Common myeloid progenitor, CD34-positive (primary cell): ENCODE measurements at regions not wholly inside any gene's neighbourhood (a gene's known extent, or its start where the extent isn't known, plus 50 kb on each side); places are given as distances from the start of the nearest gene placed in this dataset.
A peak's percentile ranks its signal among the peaks of the same experiment; 100 is the strongest.

Experiments
- CTCF ChIA-PET: fragments of 350-600 bp; sonication (Branson Sonifier 250); formaldehyde crosslinking; loops from one replicate; lab custom pipeline; 2021; ENCODE audit warnings: antibody characterized with exemption; lab: Charles Lee
- POLR2A ChIA-PET: fragments of 350-600 bp; sonication (Branson Sonifier 250); formaldehyde crosslinking; loops from one replicate; lab custom pipeline; 2021; ENCODE audit warnings: antibody characterized with exemption; lab: Charles Lee
- DNase-seq, 3 donors: peaks; one replicate each; pipeline versions ENCODE4 v3.0.0 to v3.0.0-alpha.2; 2013
- H3K27ac ChIP-seq, 2 experiments: 1 replicate in 1 of 2; 2 replicates in 1 of 2; pipeline ENCODE4 v1.7.0; 2013; ENCODE audit warnings: inconsistent platforms in 2 of 2, low read length in 2 of 2, mild to moderate bottlenecking in 2 of 2, low read depth in 1 of 2, moderate library complexity in 1 of 2; ENCODE audit not compliant: severe bottlenecking in 2 of 2, insufficient read depth in 1 of 2, poor library complexity in 1 of 2
- H3K27me3 ChIP-seq, 5 experiments: replicated peaks in 2 of 5; 1 replicate in 3 of 5; 2 replicates in 2 of 5; pipeline versions ENCODE4 v1.6.1 to v1.7.0; 2013; ENCODE audit warnings: low read length in 4 of 5, mild to moderate bottlenecking in 2 of 5, moderate library complexity in 2 of 5, inconsistent platforms in 1 of 5; ENCODE audit not compliant: insufficient read depth in 5 of 5, control insufficient read depth in 4 of 5
- H3K36me3 ChIP-seq, 4 experiments: 1 replicate in 2 of 4; 2 replicates in 2 of 4; pipeline versions ENCODE4 v1.6.1 to v1.7.0; 2013; ENCODE audit warnings: low read length in 3 of 4, control low read depth in 1 of 4, mild to moderate bottlenecking in 1 of 4; ENCODE audit not compliant: control insufficient read depth in 4 of 4, insufficient read depth in 4 of 4
- H3K4me1 ChIP-seq, 4 experiments: 1 replicate in 3 of 4; 2 replicates in 1 of 4; pipeline versions ENCODE4 v1.6.1 to v1.7.1; 2013; ENCODE audit warnings: low read length in 3 of 4, mild to moderate bottlenecking in 3 of 4, control low read depth in 1 of 4, inconsistent platforms in 1 of 4, moderate library complexity in 1 of 4; ENCODE audit not compliant: control insufficient read depth in 4 of 4, insufficient read depth in 4 of 4; ENCODE audit errors: control extremely low read depth in 1 of 4
- H3K4me3 ChIP-seq, 7 experiments: 1 replicate in 4 of 7; 2 replicates in 3 of 7; pipeline versions ENCODE4 v1.5.1 to v1.7.0; 2013; ENCODE audit warnings: mild to moderate bottlenecking in 7 of 7, low read length in 6 of 7, moderate library complexity in 6 of 7, inconsistent platforms in 2 of 7, low read depth in 2 of 7, control low read depth in 1 of 7; ENCODE audit not compliant: insufficient read depth in 4 of 7, control insufficient read depth in 1 of 7; ENCODE audit errors: extremely low read depth in 1 of 7
- H3K9me3 ChIP-seq, 5 experiments: 1 replicate in 4 of 5; 2 replicates in 1 of 5; pipeline versions ENCODE4 v1.6.1 to v1.7.1; 2013; ENCODE audit warnings: low read length in 4 of 5, mild to moderate bottlenecking in 2 of 5, inconsistent platforms in 1 of 5, low read depth in 1 of 5, moderate library complexity in 1 of 5; ENCODE audit not compliant: control insufficient read depth in 4 of 5, insufficient read depth in 2 of 5; ENCODE audit errors: control extremely low read depth in 1 of 5
- WGBS: methylation state at CpG from one replicate; pipeline ENCODE4 v1.1.5; 2013; ENCODE audit not compliant: insufficient coverage; 5-methylcytosine and 5-hydroxymethylcytosine counted together

DNA sequence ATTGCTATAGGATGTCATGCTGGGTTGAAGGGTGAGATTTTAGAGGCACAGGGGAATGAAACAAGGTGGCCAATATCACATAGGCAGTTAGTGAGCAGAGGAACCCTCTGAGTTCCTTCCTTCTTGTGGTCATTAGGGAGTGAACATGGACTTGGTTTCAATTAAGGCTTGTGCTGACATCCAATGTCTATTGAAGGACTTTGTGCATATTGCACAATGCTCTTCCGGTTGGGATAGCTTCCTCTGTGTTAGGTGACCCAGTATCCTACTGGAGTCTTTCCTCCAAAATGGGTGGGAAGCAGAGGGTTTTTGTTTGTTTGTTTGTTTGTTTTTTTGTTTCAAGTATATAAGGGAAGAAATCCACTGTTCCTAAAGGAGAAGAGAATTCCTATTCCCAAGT is 98.5 kb downstream of the HDGFL1 start:
- no CpG with 5 or more reads among the region's 1 CpG for WGBS
- CTCF ChIA-PET: no interaction called here

DNA sequence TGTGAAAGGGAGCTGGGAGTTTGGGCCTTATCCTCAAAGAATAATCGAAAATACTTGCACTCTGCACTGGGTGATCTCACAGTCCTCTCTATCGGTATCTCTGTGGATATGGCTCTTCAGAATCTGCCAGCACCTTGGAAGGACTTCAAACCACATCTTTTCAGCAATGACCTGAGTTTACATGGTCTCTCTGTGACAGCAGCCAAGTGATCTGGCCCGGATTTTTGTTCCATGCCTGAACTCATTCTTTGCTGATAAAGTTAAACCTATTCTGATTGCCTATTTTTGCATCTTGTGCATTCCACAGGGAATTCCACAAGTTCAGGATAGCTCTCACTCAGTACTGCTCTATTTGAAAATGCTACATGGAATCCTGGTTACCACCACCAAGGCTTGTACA is 98.9 kb downstream of the HDGFL1 start:
- CTCF ChIA-PET: no interaction called here
- Histone ChIP-seq H3K27ac (no peak overlapping the region), H3K27me3 (no peaks in the 10 kb centered on the region), H3K4me3 (no peak overlapping the region), H3K4me1 (no peaks in the 10 kb centered on the region), H3K36me3 (no peaks in the 10 kb centered on the region), H3K9me3 (no peaks in the 10 kb centered on the region)
- POLR2A ChIA-PET: no interaction called here
- no peak for DNase-seq
- WGBS: 98% methylated on average over 3 of the region's 3 CpGs

More for the DNA sequence above, 98.5 kb downstream of the HDGFL1 start:
- Histone ChIP-seq H3K4me1 (no peaks in the 10 kb centered on the region), H3K27ac (no peak overlapping the region), H3K36me3 (no peaks in the 10 kb centered on the region), H3K9me3 (no peaks in the 10 kb centered on the region), H3K27me3 (no peaks in the 10 kb centered on the region), H3K4me3 (no peak overlapping the region)
- peak in 1 of 3 donors; percentile 1 for DNase-seq
- POLR2A ChIA-PET: no interaction called here

DNA sequence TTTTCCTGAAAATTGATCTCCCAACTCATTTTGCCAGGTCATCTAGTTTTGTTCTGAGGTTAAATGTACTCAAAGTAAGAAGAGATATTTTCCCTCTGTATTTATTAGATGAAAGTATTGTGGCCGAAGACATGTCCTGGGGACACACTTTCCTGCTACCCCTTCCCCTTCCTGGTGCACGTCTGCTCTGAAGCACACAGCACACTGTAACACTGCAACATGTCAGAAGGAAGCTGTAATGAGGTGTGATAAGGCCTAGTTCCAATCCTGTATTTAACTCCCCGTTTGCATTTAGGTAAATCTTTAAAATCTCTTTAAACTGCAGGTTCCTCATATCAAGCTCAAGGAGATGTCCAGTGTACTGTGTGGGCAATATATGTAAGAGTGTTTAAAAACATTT is 99.4 kb downstream of the HDGFL1 start:
- H3K36me3 ChIP-seq: no peaks in the 10 kb centered on the region
- no peak for DNase-seq
- no peak overlapping the region for H3K27ac ChIP-seq
- H3K4me3 ChIP-seq: no peak overlapping the region
- no peaks in the 10 kb centered on the region for H3K9me3 ChIP-seq
- WGBS: no CpG with 5 or more reads among the region's 3 CpGs
- no peaks in the 10 kb centered on the region for H3K27me3 ChIP-seq
- no peaks in the 10 kb centered on the region for H3K4me1 ChIP-seq
- ChIA-PET CTCF (no interaction called here), POLR2A (no interaction called here)

DNA sequence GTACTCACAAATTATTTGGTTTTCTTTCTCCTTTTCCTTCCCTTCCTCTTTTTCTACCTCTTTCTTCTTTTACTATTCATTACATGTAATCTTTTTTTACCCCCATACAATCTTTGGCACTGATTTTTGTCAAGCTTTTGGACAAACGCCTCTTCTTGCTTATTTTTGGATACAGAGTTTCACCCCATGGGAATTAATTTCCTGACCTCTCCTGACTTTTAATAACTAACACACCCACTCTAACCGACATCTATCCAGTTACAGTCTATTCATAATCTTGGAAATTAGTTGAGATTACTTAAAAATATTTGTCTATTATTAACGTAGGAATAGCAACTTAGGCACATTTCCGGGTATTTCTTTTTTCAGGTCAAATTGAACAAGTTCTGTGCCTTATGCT is 101.2 kb downstream of the HDGFL1 start:
- Histone ChIP-seq H3K4me1 (no peaks in the 10 kb centered on the region), H3K27me3 (no peaks in the 10 kb centered on the region), H3K36me3 (no peaks in the 10 kb centered on the region), H3K9me3 (no peaks in the 10 kb centered on the region), H3K4me3 (no peak overlapping the region), H3K27ac (no peak overlapping the region)
- ChIA-PET CTCF (no interaction called here), POLR2A (no interaction called here)
- 100% methylated on average over 1 of the region's 4 CpGs for WGBS
- no peak for DNase-seq

DNA sequence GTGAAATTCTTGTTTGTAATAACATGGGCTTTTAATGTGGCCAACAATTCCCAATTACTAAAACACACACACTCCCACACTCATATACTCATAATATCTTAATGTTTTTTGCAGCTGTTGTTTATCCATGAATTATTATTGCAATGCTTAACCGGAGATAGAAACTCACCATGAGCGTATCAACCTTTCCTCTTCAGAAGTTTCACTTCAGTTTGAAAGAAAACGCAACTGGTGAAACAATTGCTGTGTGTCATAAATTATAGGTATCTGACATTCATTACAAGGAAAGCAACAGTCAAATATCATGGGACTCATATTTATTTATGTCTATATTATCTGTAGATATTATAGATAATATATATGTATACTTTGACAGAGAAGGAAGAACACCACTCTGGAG is 104.1 kb downstream of the HDGFL1 start:
- DNase-seq: no peak
- H3K36me3 ChIP-seq: no peaks in the 10 kb centered on the region
- no CpG with 5 or more reads among the region's 3 CpGs for WGBS
- CTCF ChIA-PET: no interaction called here
- H3K27me3 ChIP-seq: no peaks in the 10 kb centered on the region
- POLR2A ChIA-PET: no interaction called here
- H3K4me1 ChIP-seq: no peaks in the 10 kb centered on the region
- no peaks in the 10 kb centered on the region for H3K9me3 ChIP-seq
- no peak overlapping the region for H3K4me3 ChIP-seq
- H3K27ac ChIP-seq: no peak overlapping the region

DNA sequence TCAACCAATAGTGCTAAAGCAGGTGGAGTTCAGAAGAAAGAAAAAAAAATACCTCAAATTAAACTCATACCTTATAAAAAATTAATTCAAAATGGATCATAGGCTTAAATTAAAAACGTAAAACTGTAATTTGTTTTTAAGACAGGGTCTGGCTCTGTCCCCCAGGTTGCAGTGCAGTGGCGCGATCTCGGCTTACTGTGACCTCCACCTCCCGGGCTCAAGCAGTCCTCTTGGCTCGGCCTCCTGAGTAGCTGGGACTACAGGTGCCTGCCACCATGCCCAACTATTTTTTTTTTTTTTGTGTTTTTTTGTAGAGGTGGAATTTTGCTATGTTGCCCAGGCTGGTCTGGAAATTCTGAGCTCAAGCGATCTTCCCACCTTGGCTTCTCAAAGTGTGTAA is 111.6 kb downstream of the HDGFL1 start:
- ChIA-PET POLR2A (no interaction called here), CTCF (no interaction called here)
- Histone ChIP-seq H3K4me3 (no peak overlapping the region), H3K27me3 (no peaks in the 10 kb centered on the region), H3K4me1 (no peaks in the 10 kb centered on the region), H3K36me3 (no peaks in the 10 kb centered on the region), H3K27ac (no peak overlapping the region), H3K9me3 (no peaks in the 10 kb centered on the region)
- DNase-seq: no peak
- 100% methylated on average over 6 of the region's 7 CpGs for WGBS

DNA sequence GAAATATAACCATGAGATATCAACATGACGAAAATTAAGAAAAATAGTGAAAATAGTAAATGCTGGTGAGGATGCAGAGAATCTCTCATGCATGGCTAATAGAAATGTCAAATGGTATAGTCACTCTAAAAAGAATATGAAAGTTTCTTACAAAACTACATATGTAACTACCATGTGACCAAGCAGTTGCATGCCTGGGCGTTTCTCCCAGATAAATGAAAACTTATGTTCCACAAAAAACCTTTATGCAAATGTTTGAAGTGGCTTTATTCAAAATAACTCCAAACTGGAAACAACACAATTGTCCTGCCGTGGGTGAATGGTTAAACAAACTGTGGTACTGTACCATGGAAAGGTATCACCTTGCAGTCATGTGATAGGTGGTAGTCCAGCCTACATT is 112.4 kb downstream of the HDGFL1 start:
- Histone ChIP-seq H3K4me1 (no peaks in the 10 kb centered on the region), H3K27me3 (no peaks in the 10 kb centered on the region), H3K36me3 (no peaks in the 10 kb centered on the region), H3K27ac (no peak overlapping the region), H3K4me3 (no peak overlapping the region), H3K9me3 (no peaks in the 10 kb centered on the region)
- POLR2A ChIA-PET: no interaction called here
- CTCF ChIA-PET: no interaction called here
- no peak for DNase-seq
- no CpG with 5 or more reads among the region's 3 CpGs for WGBS
